IPS-15b (cell line): ENCODE measurements at regions not wholly inside any gene's neighbourhood (a gene's known extent, or its start where the extent isn't known, plus 50 kb on each side); places are given as distances from the start of the nearest gene placed in this dataset.

ENCODE experiments used
- H3K27me3 ChIP-seq: one replicate; pipeline ENCODE4 v1.6.1; 2013; ENCODE audit warnings: low read length; ENCODE audit not compliant: control insufficient read depth, insufficient read depth
- H3K36me3 ChIP-seq: one replicate; pipeline ENCODE4 v1.6.1; 2013; ENCODE audit warnings: low read length; ENCODE audit not compliant: control insufficient read depth, insufficient read depth
- H3K4me1 ChIP-seq: one replicate; pipeline ENCODE4 v1.6.1; 2013; ENCODE audit warnings: mild to moderate bottlenecking, low read length; ENCODE audit not compliant: control insufficient read depth, insufficient read depth
- H3K4me3 ChIP-seq: one replicate; pipeline ENCODE4 v1.5.1; 2013; ENCODE audit warnings: low read depth, low read length
- H3K9ac ChIP-seq: one replicate; pipeline ENCODE4 v1.6.1; 2013; ENCODE audit warnings: low read depth, mild to moderate bottlenecking, low read length
- H3K9me3 ChIP-seq: one replicate; pipeline ENCODE4 v1.6.1; 2013; ENCODE audit warnings: mild to moderate bottlenecking, low read length; ENCODE audit not compliant: control insufficient read depth, insufficient read depth

- Histone ChIP-seq H3K36me3 (no peaks in the 10 kb centered on the region), H3K27me3 (peaks cover 37% of the 10 kb centered on the region), H3K4me3 (no peak overlapping the region), H3K9me3 (no peaks in the 10 kb centered on the region), H3K9ac (no peak overlapping the region), H3K4me1 (peaks cover 12% of the 10 kb centered on the region)
Measured at GRCh38 chr2:105180491-105180972, 61.0 kb upstream of the GPR45 start.

- H3K9me3 ChIP-seq: no peaks in the 10 kb centered on the region
- H3K4me1 ChIP-seq: peaks cover 12% of the 10 kb centered on the region
- no peak overlapping the region for H3K4me3 ChIP-seq
- no peaks in the 10 kb centered on the region for H3K36me3 ChIP-seq
- H3K27me3 ChIP-seq: peaks cover 30% of the 10 kb centered on the region
- no peak overlapping the region for H3K9ac ChIP-seq
Measured at GRCh38 chr2:105181282-105181681, 60.3 kb upstream of the GPR45 start.

- no peaks in the 10 kb centered on the region for H3K36me3 ChIP-seq
- H3K9ac ChIP-seq: no peak overlapping the region
- H3K4me1 ChIP-seq: peaks cover 7% of the 10 kb centered on the region
- H3K9me3 ChIP-seq: no peaks in the 10 kb centered on the region
- no peak overlapping the region for H3K4me3 ChIP-seq
- peaks cover 5% of the 10 kb centered on the region for H3K27me3 ChIP-seq
Measured at GRCh38 chr2:105183555-105184323, 57.8 kb upstream of the GPR45 start.

GRCh38 chr2:105184420-105184819 lies 57.1 kb upstream of the GPR45 start:
- Histone ChIP-seq H3K27me3 (no peaks in the 10 kb centered on the region), H3K9me3 (no peaks in the 10 kb centered on the region), H3K4me3 (no peak overlapping the region), H3K36me3 (no peaks in the 10 kb centered on the region), H3K9ac (no peak overlapping the region), H3K4me1 (peaks cover 7% of the 10 kb centered on the region)

GRCh38 chr2:105186967-105187498 lies 54.5 kb upstream of the GPR45 start:
- Histone ChIP-seq H3K4me1 (no peaks in the 10 kb centered on the region), H3K4me3 (no peak overlapping the region), H3K27me3 (no peaks in the 10 kb centered on the region), H3K36me3 (no peaks in the 10 kb centered on the region), H3K9ac (no peak overlapping the region), H3K9me3 (no peaks in the 10 kb centered on the region)

GRCh38 chr2:105187531-105187930 lies 54.0 kb upstream of the GPR45 start:
- H3K9me3 ChIP-seq: no peaks in the 10 kb centered on the region
- H3K4me3 ChIP-seq: no peak overlapping the region
- no peak overlapping the region for H3K9ac ChIP-seq
- H3K36me3 ChIP-seq: no peaks in the 10 kb centered on the region
- H3K27me3 ChIP-seq: no peaks in the 10 kb centered on the region
- no peaks in the 10 kb centered on the region for H3K4me1 ChIP-seq

- H3K36me3 ChIP-seq: no peaks in the 10 kb centered on the region
- no peaks in the 10 kb centered on the region for H3K4me1 ChIP-seq
- no peaks in the 10 kb centered on the region for H3K27me3 ChIP-seq
- H3K9ac ChIP-seq: no peak overlapping the region
- H3K4me3 ChIP-seq: no peak overlapping the region
- H3K9me3 ChIP-seq: no peaks in the 10 kb centered on the region
Measured at GRCh38 chr2:105188343-105188742, 53.2 kb upstream of the GPR45 start.
